ENCODE measurements at regions not wholly inside any gene's neighbourhood (a gene's known extent, or its start where the extent isn't known, plus 50 kb on each side); places are given as distances from the start of the nearest gene placed in this dataset.

DNA sequence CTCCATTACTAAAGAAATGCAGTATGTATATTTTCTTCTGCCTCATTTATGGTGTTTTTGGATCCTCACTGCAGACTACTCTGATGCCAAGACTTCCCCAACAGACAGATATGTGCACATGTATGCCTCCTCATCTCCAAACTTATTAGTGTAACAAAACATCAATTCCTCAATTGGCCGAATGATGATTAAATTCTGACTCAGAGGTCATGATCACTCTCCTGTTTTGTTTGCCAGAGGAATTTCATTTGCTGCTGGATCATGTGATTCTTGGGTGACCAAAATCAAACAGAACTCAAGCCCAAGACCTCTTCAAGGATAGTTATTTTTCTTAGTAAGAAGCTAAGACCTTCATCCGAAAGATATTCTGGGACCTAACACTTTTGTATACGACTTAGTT is 227.6 kb downstream of the LMO4 start:
- TF ChIP-seq EZH2 (optimal IDR thresholded peaks at IDR 0.05; ENCODE audit: low read depth, low read length) (no peak), CTCF (IDR thresholded peaks at IDR 0.05; ENCODE audit: low read length) (no peak), EZH2phosphoT487 (IDR thresholded peaks at IDR 0.05; ENCODE audit: low read length) (no peak)
